ENCODE measurements at regions not wholly inside any gene's neighbourhood (a gene's known extent, or its start where the extent isn't known, plus 50 kb on each side); places are given as distances from the start of the nearest gene placed in this dataset.

- DNase-seq = no peak
- Histone ChIP-seq H3K4me3 (no peak overlapping the region), H3K27ac (no peak overlapping the region), H3K9me3 (no peaks in the 10 kb centered on the region), H3K27me3 (no peaks in the 10 kb centered on the region), H3K4me1 (no peaks in the 10 kb centered on the region), H3K36me3 (ENCODE audit: low read depth, missing control alignments) (no peaks in the 10 kb centered on the region)
- 64 to 70% methylated on average over 9 of the region's 9 CpGs for WGBS, 2 donors
- no peak for TF ChIP-seq CTCF (IDR thresholded peaks at IDR 0.05)
- no peak for TF ChIP-seq POLR2A (IDR thresholded peaks at IDR 0.05)
- intact Hi-C loops (cut with DNase I; ENCODE audit: low total_unique reads) = no loop called here
Measured at GRCh38 chr20:40738976-40739375, 49.9 kb upstream of the MAFB start.

GRCh38 chr20:40739841-40740240, 50.8 kb upstream of the MAFB start:
- WGBS, 2 donors = 44 to 100% methylated on average over 1 of the region's 1 CpG
- Histone ChIP-seq H3K27me3 (no peaks in the 10 kb centered on the region), H3K4me3 (no peak overlapping the region), H3K27ac (no peak overlapping the region), H3K4me1 (no peaks in the 10 kb centered on the region), H3K9me3 (no peaks in the 10 kb centered on the region), H3K36me3 (ENCODE audit: low read depth, missing control alignments) (no peaks in the 10 kb centered on the region)
- TF ChIP-seq POLR2A (IDR thresholded peaks at IDR 0.05) = no peak
- no peak for TF ChIP-seq CTCF (IDR thresholded peaks at IDR 0.05)
- DNase-seq = no peak
- intact Hi-C loops (cut with DNase I; ENCODE audit: low total_unique reads) = no loop called here

GRCh38 chr20:40741507-40742106, 52.6 kb upstream of the MAFB start:
- Histone ChIP-seq H3K4me1 (no peaks in the 10 kb centered on the region), H3K36me3 (ENCODE audit: low read depth, missing control alignments) (no peaks in the 10 kb centered on the region), H3K27me3 (no peaks in the 10 kb centered on the region), H3K27ac (no peak overlapping the region), H3K9me3 (no peaks in the 10 kb centered on the region), H3K4me3 (no peak overlapping the region)
- no peak for TF ChIP-seq POLR2A (IDR thresholded peaks at IDR 0.05)
- peak in 2 of 3 experiments; percentile 11 to 45 for TF ChIP-seq CTCF (IDR thresholded peaks at IDR 0.05)
- intact Hi-C loops (cut with DNase I; ENCODE audit: low total_unique reads) = no loop called here
- peak; percentile 73 for DNase-seq
- 61 to 67% methylated on average over 4 to 6 of the region's 6 CpGs for WGBS, 2 donors

GRCh38 chr20:40743141-40743775, 54.2 kb upstream of the MAFB start:
- intact Hi-C loops (cut with DNase I; ENCODE audit: low total_unique reads) = no loop called here
- H3K9me3 ChIP-seq = no peaks in the 10 kb centered on the region
- H3K27me3 ChIP-seq = no peaks in the 10 kb centered on the region
- TF ChIP-seq POLR2A (IDR thresholded peaks at IDR 0.05) = no peak
- no peak for TF ChIP-seq CTCF (IDR thresholded peaks at IDR 0.05)
- H3K36me3 ChIP-seq (ENCODE audit: low read depth, missing control alignments) = no peaks in the 10 kb centered on the region
- WGBS, 2 donors = 74 to 78% methylated on average over 6 to 8 of the region's 8 CpGs
- H3K27ac ChIP-seq = no peak overlapping the region
- no peak overlapping the region for H3K4me3 ChIP-seq
- DNase-seq = no peak
- H3K4me1 ChIP-seq = no peaks in the 10 kb centered on the region

All from testis (tissue), 2 donors.